ENCODE measurements at regions not wholly inside any gene's neighbourhood (a gene's known extent, or its start where the extent isn't known, plus 50 kb on each side); places are given as distances from the start of the nearest gene placed in this dataset.
"Not testable (repeated sequence)": the region's sequence is repeated elsewhere in the genome, so short reads cannot be mapped to it uniquely, and the experiment has no call there.

DNA sequence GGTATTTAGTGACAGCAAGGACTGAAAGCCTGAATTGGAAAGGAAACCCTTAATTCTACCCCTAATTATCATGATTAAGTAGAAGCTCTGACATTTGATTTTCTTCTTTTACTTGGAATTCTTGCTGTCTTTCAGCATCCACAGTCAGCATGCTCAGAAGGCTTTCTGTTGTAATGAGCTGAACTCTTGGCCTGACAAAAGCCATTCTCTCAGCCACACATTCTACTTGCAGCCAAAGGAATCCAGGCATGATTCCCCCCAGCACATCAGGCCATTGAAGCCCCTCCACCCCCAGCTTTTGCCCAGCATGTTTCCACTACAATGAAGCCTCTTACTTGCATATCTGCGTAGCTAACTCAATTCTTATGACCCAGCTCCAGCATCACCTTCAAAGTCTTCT, 94.3 kb upstream of the FRMD4A start:
- no peak overlapping the region for H3K4me3 ChIP-seq (ENCODE audit: low read depth, low read length)
- H3K27me3 ChIP-seq (ENCODE audit: control insufficient read depth, insufficient read depth, low read length) = no peaks in the 10 kb centered on the region
- H3K27ac ChIP-seq (ENCODE audit: low read depth, low read length) = no peak overlapping the region
- H3K36me3 ChIP-seq (ENCODE audit: control insufficient read depth, insufficient read depth, low read length) = no peaks in the 10 kb centered on the region
- H3K9me3 ChIP-seq (ENCODE audit: control insufficient read depth, insufficient read depth, low read depth, low read length) = peaks cover 15% of the 10 kb centered on the region; the same call in 1 of the 2 replicates
- H3K4me1 ChIP-seq (ENCODE audit: control insufficient read depth, insufficient read depth, low read length) = peaks cover 25% of the 10 kb centered on the region
- H3K9ac ChIP-seq (ENCODE audit: low read length) = no peak overlapping the region

DNA sequence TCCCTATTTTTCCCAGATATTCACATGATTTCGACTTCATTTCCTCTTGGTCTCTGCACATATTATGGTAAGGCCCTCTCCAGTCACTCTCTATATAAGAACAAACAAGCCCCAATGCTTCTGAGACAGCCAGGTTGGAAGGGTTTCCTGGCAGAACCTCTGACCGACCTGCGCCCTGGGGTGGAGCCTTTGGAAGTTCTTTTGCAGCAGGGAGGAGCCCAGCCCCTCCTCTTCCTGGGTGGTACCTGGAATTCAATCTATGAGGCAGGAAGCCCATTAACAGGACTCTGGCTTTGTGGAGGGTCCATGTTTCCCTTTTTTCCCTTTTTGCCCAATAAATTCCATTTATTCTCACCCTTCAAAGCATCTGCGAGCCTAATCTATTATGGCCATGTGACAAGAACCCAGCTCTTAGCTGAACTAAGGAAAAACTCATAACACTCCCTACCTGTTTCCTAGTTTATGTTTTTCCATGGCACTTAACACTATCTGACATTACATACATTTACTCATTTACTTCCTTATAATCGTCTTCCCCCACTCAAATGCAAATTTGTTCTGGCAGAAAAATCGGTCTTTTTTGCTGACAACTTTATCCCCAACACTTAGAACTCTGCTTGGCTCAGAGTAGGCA, 92.5 kb upstream of the FRMD4A start:
- H3K27me3 ChIP-seq (ENCODE audit: control insufficient read depth, insufficient read depth, low read length) = no peaks in the 10 kb centered on the region
- H3K36me3 ChIP-seq (ENCODE audit: control insufficient read depth, insufficient read depth, low read length) = no peaks in the 10 kb centered on the region
- H3K4me3 ChIP-seq (ENCODE audit: low read depth, low read length) = no peak overlapping the region
- H3K4me1 ChIP-seq (ENCODE audit: control insufficient read depth, insufficient read depth, low read length) = peaks cover 8% of the 10 kb centered on the region
- peaks cover 15% of the 10 kb centered on the region; the same call in 1 of the 2 replicates for H3K9me3 ChIP-seq (ENCODE audit: control insufficient read depth, insufficient read depth, low read depth, low read length)
- H3K27ac ChIP-seq (ENCODE audit: low read depth, low read length) = no peak overlapping the region
- no peak overlapping the region for H3K9ac ChIP-seq (ENCODE audit: low read length)

DNA sequence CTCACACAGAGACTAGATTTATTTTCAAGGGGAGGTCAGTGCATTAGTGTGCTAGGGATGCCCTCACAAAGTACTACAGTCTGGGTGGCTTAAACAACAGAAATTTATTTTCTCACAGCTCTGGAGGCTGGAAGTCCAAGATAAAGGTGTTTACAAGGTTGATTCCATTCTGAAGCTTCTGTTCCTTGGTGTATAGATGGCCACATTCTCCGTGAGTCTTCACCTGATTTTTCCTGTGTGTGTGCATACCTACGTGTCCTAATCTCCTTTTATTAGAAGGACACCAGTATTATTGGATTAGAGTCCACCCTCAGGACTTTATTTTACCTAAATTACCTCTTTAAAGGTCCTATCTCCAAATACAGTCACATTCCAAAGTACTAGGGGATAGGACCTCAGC, 91.7 kb upstream of the FRMD4A start:
- Histone ChIP-seq H3K36me3 (ENCODE audit: control insufficient read depth, insufficient read depth, low read length) (no peaks in the 10 kb centered on the region), H3K4me1 (ENCODE audit: control insufficient read depth, insufficient read depth, low read length) (peaks cover 13% of the 10 kb centered on the region), H3K9me3 (ENCODE audit: control insufficient read depth, insufficient read depth, low read depth, low read length) (peaks cover 13% of the 10 kb centered on the region; the same call in 1 of the 2 replicates), H3K27me3 (ENCODE audit: control insufficient read depth, insufficient read depth, low read length) (no peaks in the 10 kb centered on the region), H3K4me3 (ENCODE audit: low read depth, low read length) (no peak overlapping the region), H3K9ac (ENCODE audit: low read length) (no peak overlapping the region), H3K27ac (ENCODE audit: low read depth, low read length) (no peak overlapping the region)

DNA sequence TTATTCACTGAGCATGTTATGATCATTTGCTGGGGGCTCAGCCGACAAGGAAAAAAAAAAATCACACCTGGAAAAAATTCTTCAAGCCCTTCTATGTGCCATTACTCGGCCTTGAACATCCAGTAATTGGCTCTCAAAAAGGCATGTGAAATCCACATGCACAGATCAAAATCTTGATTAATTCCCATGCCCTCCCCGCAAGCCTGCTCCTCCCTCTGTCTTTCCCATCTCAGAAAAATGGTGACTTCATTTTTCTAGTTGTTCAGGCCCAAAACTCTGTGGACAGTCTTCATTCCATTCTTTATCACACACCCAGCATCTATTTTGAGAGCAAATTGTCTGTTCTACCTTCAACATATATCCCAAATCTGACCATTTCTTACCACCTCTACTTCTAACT, 91.2 kb upstream of the FRMD4A start:
- Histone ChIP-seq H3K36me3 (ENCODE audit: control insufficient read depth, insufficient read depth, low read length) (no peaks in the 10 kb centered on the region), H3K9me3 (ENCODE audit: control insufficient read depth, insufficient read depth, low read depth, low read length) (peaks cover 8% of the 10 kb centered on the region; the same call in 1 of the 2 replicates), H3K9ac (ENCODE audit: low read length) (no peak overlapping the region), H3K4me1 (ENCODE audit: control insufficient read depth, insufficient read depth, low read length) (peaks cover 18% of the 10 kb centered on the region), H3K27me3 (ENCODE audit: control insufficient read depth, insufficient read depth, low read length) (no peaks in the 10 kb centered on the region), H3K4me3 (ENCODE audit: low read depth, low read length) (no peak overlapping the region), H3K27ac (ENCODE audit: low read depth, low read length) (no peak overlapping the region)

GRCh38 chr10:14417336-14417735, 86.6 kb upstream of the FRMD4A start:
- peaks cover 31% of the 10 kb centered on the region; the same call in 1 of the 2 replicates for H3K4me1 ChIP-seq (ENCODE audit: control insufficient read depth, insufficient read depth, low read length)
- H3K4me3 ChIP-seq (ENCODE audit: low read depth, low read length); H3K36me3 ChIP-seq (ENCODE audit: control insufficient read depth, insufficient read depth, low read length); H3K9ac ChIP-seq (ENCODE audit: low read length); H3K27me3 ChIP-seq (ENCODE audit: control insufficient read depth, insufficient read depth, low read length); H3K9me3 ChIP-seq (ENCODE audit: control insufficient read depth, insufficient read depth, low read depth, low read length): not testable (repeated sequence)
- peak overlapping the region; percentile 64; the same call in 1 of the 2 replicates for H3K27ac ChIP-seq (ENCODE audit: low read depth, low read length)

- Histone ChIP-seq H3K4me3 (ENCODE audit: low read depth, low read length) (no peak overlapping the region), H3K27me3 (ENCODE audit: control insufficient read depth, insufficient read depth, low read length) (no peaks in the 10 kb centered on the region), H3K9me3 (ENCODE audit: control insufficient read depth, insufficient read depth, low read depth, low read length) (no peaks in the 10 kb centered on the region), H3K9ac (ENCODE audit: low read length) (no peak overlapping the region), H3K27ac (ENCODE audit: low read depth, low read length) (no peak overlapping the region), H3K36me3 (ENCODE audit: control insufficient read depth, insufficient read depth, low read length) (no peaks in the 10 kb centered on the region), H3K4me1 (ENCODE audit: control insufficient read depth, insufficient read depth, low read length) (peaks cover 31% of the 10 kb centered on the region; the same call in 1 of the 2 replicates)
Observed at GRCh38 chr10:14416308-14416700, 85.6 kb upstream of the FRMD4A start.

DNA sequence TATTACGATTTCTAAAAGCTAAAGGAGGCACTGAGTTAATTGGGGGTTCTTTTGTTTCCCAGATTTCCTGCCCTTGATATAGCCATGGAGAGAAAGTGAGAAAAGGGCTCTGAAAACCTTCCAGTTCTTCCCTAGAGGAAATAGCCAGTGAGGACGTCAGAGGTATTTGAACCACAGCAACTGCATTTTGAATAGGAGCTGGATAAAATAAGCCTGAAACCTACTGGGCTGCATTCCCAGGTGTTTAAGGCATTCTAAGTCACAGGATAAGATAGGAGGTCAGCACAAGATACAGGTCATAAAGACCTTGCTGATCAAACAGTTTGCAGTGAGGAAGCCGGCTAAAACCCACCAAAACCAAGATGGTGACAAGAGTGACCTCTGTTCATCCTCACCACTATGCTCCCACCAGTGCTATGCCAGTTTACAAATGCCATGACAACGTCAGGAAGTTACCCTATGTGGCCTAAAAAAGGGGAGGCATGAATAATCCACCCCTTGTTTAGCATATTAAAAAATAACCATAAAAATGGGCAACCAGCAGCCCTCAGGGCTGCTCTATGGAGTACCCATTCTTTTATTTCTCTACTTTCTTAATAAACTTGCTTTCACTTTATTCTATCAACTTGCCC, 85.1 kb upstream of the FRMD4A start:
- Histone ChIP-seq H3K36me3 (ENCODE audit: control insufficient read depth, insufficient read depth, low read length) (no peaks in the 10 kb centered on the region), H3K9ac (ENCODE audit: low read length) (no peak overlapping the region), H3K27ac (ENCODE audit: low read depth, low read length) (no peak overlapping the region), H3K9me3 (ENCODE audit: control insufficient read depth, insufficient read depth, low read depth, low read length) (no peaks in the 10 kb centered on the region), H3K27me3 (ENCODE audit: control insufficient read depth, insufficient read depth, low read length) (no peaks in the 10 kb centered on the region), H3K4me3 (ENCODE audit: low read depth, low read length) (no peak overlapping the region), H3K4me1 (ENCODE audit: control insufficient read depth, insufficient read depth, low read length) (peaks cover 31% of the 10 kb centered on the region; the same call in 1 of the 2 replicates)

DNA sequence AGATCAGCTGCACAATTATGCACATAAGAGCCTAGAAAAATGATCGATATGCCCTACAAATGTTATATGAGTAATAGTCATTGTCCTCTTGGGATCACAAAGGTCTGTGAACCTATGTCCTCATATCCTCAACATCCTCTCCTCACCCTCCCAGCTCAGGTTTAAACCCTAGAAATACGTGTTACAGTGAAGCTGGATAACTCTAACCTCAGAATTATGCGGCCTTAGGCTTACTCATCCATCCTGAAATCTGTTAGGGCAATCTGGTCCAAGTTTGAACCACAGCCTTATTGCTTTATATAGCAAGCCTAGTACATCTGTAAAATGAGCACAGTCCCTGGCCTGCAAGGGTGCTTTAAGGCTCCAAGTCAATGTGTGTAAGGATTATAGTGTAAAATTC, 84.2 kb upstream of the FRMD4A start:
- H3K9me3 ChIP-seq (ENCODE audit: control insufficient read depth, insufficient read depth, low read depth, low read length) = no peaks in the 10 kb centered on the region
- no peaks in the 10 kb centered on the region for H3K36me3 ChIP-seq (ENCODE audit: control insufficient read depth, insufficient read depth, low read length)
- H3K9ac ChIP-seq (ENCODE audit: low read length) = no peak overlapping the region
- H3K27me3 ChIP-seq (ENCODE audit: control insufficient read depth, insufficient read depth, low read length) = no peaks in the 10 kb centered on the region
- H3K27ac ChIP-seq (ENCODE audit: low read depth, low read length) = no peak overlapping the region
- no peak overlapping the region for H3K4me3 ChIP-seq (ENCODE audit: low read depth, low read length)
- peaks cover 31% of the 10 kb centered on the region; the same call in 1 of the 2 replicates for H3K4me1 ChIP-seq (ENCODE audit: control insufficient read depth, insufficient read depth, low read length)

DNA sequence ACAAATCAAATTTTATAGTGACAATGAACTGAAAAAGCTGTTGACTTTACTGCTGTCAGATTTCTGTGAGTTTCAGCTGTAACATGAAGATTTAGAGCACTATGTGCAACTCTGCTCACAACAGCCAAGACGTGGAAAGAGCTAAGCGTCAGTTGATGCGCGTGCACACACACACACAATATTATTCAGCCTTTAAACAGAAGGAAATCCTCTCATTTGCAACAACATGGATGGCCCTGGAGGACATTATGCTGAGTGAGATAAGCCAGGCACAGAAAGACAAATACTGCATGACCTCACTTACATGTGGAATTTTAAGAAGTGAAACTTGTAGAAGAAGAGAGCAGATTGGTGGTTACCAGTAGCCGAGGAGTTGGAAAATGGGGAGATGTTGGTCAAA, 82.8 kb upstream of the FRMD4A start:
- Histone ChIP-seq H3K27ac (ENCODE audit: low read depth, low read length) (no peak overlapping the region), H3K4me1 (ENCODE audit: control insufficient read depth, insufficient read depth, low read length) (peaks cover 31% of the 10 kb centered on the region; the same call in 1 of the 2 replicates), H3K27me3 (ENCODE audit: control insufficient read depth, insufficient read depth, low read length) (no peaks in the 10 kb centered on the region), H3K9me3 (ENCODE audit: control insufficient read depth, insufficient read depth, low read depth, low read length) (no peaks in the 10 kb centered on the region), H3K4me3 (ENCODE audit: low read depth, low read length) (no peak overlapping the region), H3K36me3 (ENCODE audit: control insufficient read depth, insufficient read depth, low read length) (no peaks in the 10 kb centered on the region), H3K9ac (ENCODE audit: low read length) (no peak overlapping the region)

- Histone ChIP-seq H3K4me3 (ENCODE audit: low read depth, low read length) (no peak overlapping the region), H3K36me3 (ENCODE audit: control insufficient read depth, insufficient read depth, low read length) (no peaks in the 10 kb centered on the region), H3K27ac (ENCODE audit: low read depth, low read length) (no peak overlapping the region), H3K9me3 (ENCODE audit: control insufficient read depth, insufficient read depth, low read depth, low read length) (no peaks in the 10 kb centered on the region), H3K9ac (ENCODE audit: low read length) (no peak overlapping the region), H3K4me1 (ENCODE audit: control insufficient read depth, insufficient read depth, low read length) (peaks cover 26% of the 10 kb centered on the region; the same call in 1 of the 2 replicates), H3K27me3 (ENCODE audit: control insufficient read depth, insufficient read depth, low read length) (no peaks in the 10 kb centered on the region)
Observed at GRCh38 chr10:14412624-14413023, 81.9 kb upstream of the FRMD4A start.

DNA sequence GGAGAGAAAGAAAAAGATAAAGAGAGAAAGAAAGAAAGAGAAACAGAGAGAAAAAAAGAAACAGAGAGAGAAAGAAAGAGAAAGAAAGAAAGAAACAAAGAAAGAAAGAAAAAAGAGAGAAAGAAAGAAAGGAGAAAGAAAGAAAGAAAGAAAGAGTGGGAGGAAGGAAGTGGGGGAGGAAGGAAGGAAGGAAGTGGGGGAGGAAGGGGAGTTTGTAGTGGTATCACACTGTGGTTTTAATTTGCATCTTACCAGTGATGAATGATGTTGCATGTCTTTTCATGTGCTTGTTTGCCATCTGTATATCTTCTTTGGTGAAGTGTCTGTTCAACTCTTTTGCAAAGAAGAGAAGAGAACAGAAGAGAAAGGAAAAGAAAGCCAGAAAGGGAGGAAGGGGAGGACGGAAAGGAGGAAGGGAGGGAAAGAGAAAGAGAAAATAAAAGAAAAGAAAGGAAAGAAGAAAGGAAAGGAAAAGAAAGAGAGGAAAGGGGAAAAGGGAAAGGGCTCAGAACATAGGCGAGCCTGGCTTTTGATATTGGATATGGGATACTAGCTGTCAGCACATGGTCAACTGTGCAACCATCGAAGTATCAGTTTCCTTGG, 79.2 kb upstream of the FRMD4A start:
- Histone ChIP-seq H3K4me3 (ENCODE audit: low read depth, low read length) (no peak overlapping the region), H3K27me3 (ENCODE audit: control insufficient read depth, insufficient read depth, low read length) (no peaks in the 10 kb centered on the region), H3K27ac (ENCODE audit: low read depth, low read length) (no peak overlapping the region), H3K9me3 (ENCODE audit: control insufficient read depth, insufficient read depth, low read depth, low read length) (no peaks in the 10 kb centered on the region), H3K36me3 (ENCODE audit: control insufficient read depth, insufficient read depth, low read length) (no peaks in the 10 kb centered on the region), H3K9ac (ENCODE audit: low read length) (no peak overlapping the region), H3K4me1 (ENCODE audit: control insufficient read depth, insufficient read depth, low read length) (0 out of 2 replicates have a peak, but pooled peaks cover 5% of the 10 kb centered on the region)

Data from HUES6 (cell line).